ENCODE measurements at regions not wholly inside any gene's neighbourhood (a gene's known extent, or its start where the extent isn't known, plus 50 kb on each side); places are given as distances from the start of the nearest gene placed in this dataset.
"Not testable (repeated sequence)": the region's sequence is repeated elsewhere in the genome, so short reads cannot be mapped to it uniquely, and the experiment has no call there.

DNA sequence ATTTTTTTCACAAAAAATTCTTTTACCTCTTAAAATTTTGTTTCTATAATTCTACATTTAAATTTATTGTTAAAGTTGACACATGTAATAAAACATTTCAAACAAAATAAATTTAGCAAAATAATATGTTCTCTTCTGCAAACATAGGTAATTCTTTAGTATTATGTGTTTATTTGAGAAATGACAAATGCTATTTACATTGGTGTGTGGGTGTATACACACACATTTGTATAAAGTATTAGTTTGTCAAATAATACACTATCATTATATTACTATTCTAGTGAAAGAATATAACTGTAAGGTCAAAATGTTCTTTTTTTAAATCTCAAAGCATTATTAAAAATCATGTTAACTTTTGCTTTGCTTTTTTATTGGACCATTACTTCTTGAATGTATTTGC is 1370.6 kb downstream of the SI start:
- no peak for ATAC-seq

DNA sequence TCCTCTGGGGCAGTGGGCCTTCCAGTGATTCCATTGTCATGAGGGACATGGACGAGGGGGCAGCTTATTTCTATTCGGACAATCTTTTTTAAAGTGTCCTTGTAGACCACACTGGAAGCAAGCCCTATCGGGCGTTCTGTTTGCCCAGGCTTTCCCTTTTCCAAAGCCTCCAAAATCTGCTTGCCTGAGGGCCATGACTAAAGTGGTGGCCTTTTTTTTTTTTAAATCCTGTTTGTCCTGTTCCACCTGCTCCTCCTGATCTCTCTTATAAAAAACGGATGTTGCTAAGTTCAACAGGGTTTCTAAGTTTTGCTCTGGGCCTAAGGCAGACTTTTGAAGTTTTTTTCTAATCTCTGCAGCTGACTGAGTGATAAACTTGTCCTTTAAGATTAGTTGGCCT is 1380.1 kb downstream of the SI start:
- not testable (repeated sequence) for ATAC-seq

More for the DNA sequence above, 1370.6 kb downstream of the SI start:
- TF ChIP-seq ZNF8 (CRISPR knock-in tag; IDR thresholded peaks at IDR 0.05) (no peak), SNAI2 (CRISPR knock-in tag; IDR thresholded peaks at IDR 0.05) (no peak), TOX (CRISPR knock-in tag; IDR thresholded peaks at IDR 0.05; ENCODE audit: borderline replicate concordance) (no peak), OSR1 (CRISPR knock-in tag; IDR thresholded peaks at IDR 0.05) (no peak), CSDC2 (CRISPR knock-in tag; IDR thresholded peaks at IDR 0.05) (no peak), PPARA (CRISPR knock-in tag; IDR thresholded peaks at IDR 0.05; ENCODE audit: borderline replicate concordance) (no peak), ZNF70 (CRISPR knock-in tag; IDR thresholded peaks at IDR 0.05) (no peak), ARNTL (CRISPR knock-in tag; IDR thresholded peaks at IDR 0.05; ENCODE audit: borderline replicate concordance, low read depth) (no peak), ZC3H10 (CRISPR knock-in tag; IDR thresholded peaks at IDR 0.05) (no peak), BACH2 (CRISPR knock-in tag; IDR thresholded peaks at IDR 0.05; ENCODE audit: borderline replicate concordance) (no peak), GLIS3 (CRISPR knock-in tag; IDR thresholded peaks at IDR 0.05) (no peak), ZNF565 (CRISPR knock-in tag; conservative IDR thresholded peaks at IDR 0.05; ENCODE audit: low read depth) (no peak), TCF4 (CRISPR knock-in tag; IDR thresholded peaks at IDR 0.05; ENCODE audit: borderline replicate concordance) (no peak), ISL1 (CRISPR knock-in tag; IDR thresholded peaks at IDR 0.05) (no peak)
- TF ChIP-seq, protein P1, sequence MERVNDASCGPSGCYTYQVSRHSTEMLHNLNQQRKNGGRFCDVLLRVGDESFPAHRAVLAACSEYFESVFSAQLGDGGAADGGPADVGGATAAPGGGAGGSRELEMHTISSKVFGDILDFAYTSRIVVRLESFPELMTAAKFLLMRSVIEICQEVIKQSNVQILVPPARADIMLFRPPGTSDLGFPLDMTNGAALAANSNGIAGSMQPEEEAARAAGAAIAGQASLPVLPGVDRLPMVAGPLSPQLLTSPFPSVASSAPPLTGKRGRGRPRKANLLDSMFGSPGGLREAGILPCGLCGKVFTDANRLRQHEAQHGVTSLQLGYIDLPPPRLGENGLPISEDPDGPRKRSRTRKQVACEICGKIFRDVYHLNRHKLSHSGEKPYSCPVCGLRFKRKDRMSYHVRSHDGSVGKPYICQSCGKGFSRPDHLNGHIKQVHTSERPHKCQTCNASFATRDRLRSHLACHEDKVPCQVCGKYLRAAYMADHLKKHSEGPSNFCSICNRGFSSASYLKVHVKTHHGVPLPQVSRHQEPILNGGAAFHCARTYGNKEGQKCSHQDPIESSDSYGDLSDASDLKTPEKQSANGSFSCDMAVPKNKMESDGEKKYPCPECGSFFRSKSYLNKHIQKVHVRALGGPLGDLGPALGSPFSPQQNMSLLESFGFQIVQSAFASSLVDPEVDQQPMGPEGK (CRISPR knock-in tag; IDR thresholded peaks at IDR 0.05; ENCODE audit: borderline replicate concordance) = no peak
- TF ChIP-seq, protein P2, sequence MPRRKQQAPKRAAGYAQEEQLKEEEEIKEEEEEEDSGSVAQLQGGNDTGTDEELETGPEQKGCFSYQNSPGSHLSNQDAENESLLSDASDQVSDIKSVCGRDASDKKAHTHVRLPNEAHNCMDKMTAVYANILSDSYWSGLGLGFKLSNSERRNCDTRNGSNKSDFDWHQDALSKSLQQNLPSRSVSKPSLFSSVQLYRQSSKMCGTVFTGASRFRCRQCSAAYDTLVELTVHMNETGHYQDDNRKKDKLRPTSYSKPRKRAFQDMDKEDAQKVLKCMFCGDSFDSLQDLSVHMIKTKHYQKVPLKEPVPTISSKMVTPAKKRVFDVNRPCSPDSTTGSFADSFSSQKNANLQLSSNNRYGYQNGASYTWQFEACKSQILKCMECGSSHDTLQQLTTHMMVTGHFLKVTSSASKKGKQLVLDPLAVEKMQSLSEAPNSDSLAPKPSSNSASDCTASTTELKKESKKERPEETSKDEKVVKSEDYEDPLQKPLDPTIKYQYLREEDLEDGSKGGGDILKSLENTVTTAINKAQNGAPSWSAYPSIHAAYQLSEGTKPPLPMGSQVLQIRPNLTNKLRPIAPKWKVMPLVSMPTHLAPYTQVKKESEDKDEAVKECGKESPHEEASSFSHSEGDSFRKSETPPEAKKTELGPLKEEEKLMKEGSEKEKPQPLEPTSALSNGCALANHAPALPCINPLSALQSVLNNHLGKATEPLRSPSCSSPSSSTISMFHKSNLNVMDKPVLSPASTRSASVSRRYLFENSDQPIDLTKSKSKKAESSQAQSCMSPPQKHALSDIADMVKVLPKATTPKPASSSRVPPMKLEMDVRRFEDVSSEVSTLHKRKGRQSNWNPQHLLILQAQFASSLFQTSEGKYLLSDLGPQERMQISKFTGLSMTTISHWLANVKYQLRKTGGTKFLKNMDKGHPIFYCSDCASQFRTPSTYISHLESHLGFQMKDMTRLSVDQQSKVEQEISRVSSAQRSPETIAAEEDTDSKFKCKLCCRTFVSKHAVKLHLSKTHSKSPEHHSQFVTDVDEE (CRISPR knock-in tag; IDR thresholded peaks at IDR 0.05) = no peak
- TF ChIP-seq, protein P3, sequence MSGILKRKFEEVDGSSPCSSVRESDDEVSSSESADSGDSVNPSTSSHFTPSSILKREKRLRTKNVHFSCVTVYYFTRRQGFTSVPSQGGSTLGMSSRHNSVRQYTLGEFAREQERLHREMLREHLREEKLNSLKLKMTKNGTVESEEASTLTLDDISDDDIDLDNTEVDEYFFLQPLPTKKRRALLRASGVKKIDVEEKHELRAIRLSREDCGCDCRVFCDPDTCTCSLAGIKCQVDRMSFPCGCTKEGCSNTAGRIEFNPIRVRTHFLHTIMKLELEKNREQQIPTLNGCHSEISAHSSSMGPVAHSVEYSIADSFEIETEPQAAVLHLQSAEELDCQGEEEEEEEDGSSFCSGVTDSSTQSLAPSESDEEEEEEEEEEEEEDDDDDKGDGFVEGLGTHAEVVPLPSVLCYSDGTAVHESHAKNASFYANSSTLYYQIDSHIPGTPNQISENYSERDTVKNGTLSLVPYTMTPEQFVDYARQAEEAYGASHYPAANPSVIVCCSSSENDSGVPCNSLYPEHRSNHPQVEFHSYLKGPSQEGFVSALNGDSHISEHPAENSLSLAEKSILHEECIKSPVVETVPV (CRISPR knock-in tag; IDR thresholded peaks at IDR 0.05) = no peak

DNA sequence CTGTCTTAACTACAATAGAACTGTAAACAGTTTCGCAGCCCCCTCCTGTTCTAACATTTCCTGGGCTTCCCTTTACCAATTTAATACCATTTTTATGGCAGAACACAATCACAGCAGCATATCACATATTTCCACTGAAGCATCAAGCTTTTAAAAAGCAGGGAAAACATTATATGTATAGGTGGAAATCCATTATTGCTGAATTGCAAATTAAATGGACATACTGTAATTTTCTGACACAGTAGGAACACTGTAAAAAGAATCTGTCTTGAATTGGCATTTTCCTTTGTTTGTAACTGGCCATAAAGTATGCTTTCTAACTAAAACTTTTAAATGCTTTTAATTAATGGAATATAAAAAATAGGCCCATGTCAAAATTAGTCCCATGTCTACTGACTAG is 1385.8 kb downstream of the SI start:
- TF ChIP-seq ARNTL (CRISPR knock-in tag; IDR thresholded peaks at IDR 0.05; ENCODE audit: borderline replicate concordance, low read depth) = no peak
- no peak for TF ChIP-seq SNAI2 (CRISPR knock-in tag; IDR thresholded peaks at IDR 0.05)
- TF ChIP-seq CSDC2 (CRISPR knock-in tag; IDR thresholded peaks at IDR 0.05) = no peak
- TF ChIP-seq GLIS3 (CRISPR knock-in tag; IDR thresholded peaks at IDR 0.05) = no peak
- TF ChIP-seq ZC3H10 (CRISPR knock-in tag; IDR thresholded peaks at IDR 0.05) = no peak
- no peak for TF ChIP-seq TCF4 (CRISPR knock-in tag; IDR thresholded peaks at IDR 0.05; ENCODE audit: borderline replicate concordance)
- no peak for TF ChIP-seq OSR1 (CRISPR knock-in tag; IDR thresholded peaks at IDR 0.05)
- no peak for TF ChIP-seq BACH2 (CRISPR knock-in tag; IDR thresholded peaks at IDR 0.05; ENCODE audit: borderline replicate concordance)
- TF ChIP-seq, protein P1 (CRISPR knock-in tag; IDR thresholded peaks at IDR 0.05; ENCODE audit: borderline replicate concordance) = no peak
- TF ChIP-seq ZNF8 (CRISPR knock-in tag; IDR thresholded peaks at IDR 0.05) = no peak
- TF ChIP-seq ZNF70 (CRISPR knock-in tag; IDR thresholded peaks at IDR 0.05) = no peak
- TF ChIP-seq, protein P4, sequence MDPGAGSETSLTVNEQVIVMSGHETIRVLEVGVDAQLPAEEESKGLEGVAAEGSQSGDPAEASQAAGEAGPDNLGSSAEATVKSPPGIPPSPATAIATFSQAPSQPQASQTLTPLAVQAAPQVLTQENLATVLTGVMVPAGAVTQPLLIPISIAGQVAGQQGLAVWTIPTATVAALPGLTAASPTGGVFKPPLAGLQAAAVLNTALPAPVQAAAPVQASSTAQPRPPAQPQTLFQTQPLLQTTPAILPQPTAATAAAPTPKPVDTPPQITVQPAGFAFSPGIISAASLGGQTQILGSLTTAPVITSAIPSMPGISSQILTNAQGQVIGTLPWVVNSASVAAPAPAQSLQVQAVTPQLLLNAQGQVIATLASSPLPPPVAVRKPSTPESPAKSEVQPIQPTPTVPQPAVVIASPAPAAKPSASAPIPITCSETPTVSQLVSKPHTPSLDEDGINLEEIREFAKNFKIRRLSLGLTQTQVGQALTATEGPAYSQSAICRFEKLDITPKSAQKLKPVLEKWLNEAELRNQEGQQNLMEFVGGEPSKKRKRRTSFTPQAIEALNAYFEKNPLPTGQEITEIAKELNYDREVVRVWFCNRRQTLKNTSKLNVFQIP (CRISPR knock-in tag; IDR thresholded peaks at IDR 0.05; ENCODE audit: borderline replicate concordance, low read depth) = no peak
- no peak for ATAC-seq
